ENCODE measurements at regions not wholly inside any gene's neighbourhood (a gene's known extent, or its start where the extent isn't known, plus 50 kb on each side); places are given as distances from the start of the nearest gene placed in this dataset.

- TF ChIP-seq CTCF (IDR thresholded peaks at IDR 0.05): no peak
- no peak for TF ChIP-seq POLR2A (IDR thresholded peaks at IDR 0.05; ENCODE audit: low read depth)
- TF ChIP-seq POLR2AphosphoS5 (IDR thresholded peaks at IDR 0.05): no peak
Observed at GRCh38 chr3:87335931-87336330, 59.5 kb upstream of the POU1F1 start.
